GM23338 (cell line): ENCODE measurements at regions not wholly inside any gene's neighbourhood (a gene's known extent, or its start where the extent isn't known, plus 50 kb on each side); places are given as distances from the start of the nearest gene placed in this dataset. TPM values are rescaled to one million over a fixed set of nuclear protein-coding genes. Genes with fewer than 3 reads are reported as not detected.

Source experiments
- CREB1 ChIP-seq: fragments of 250-450 bp; sonication (Bioruptor Pico); IDR thresholded peaks from 2 replicates; pipeline ENCODE4 v1.5.0; 2020; ENCODE audit warnings: low read depth, mild to moderate bottlenecking, moderate library complexity
- CTCF ChIP-seq, 2 experiments: fragments of 200-600 bp in 1 of 2; sonication (generic) in 1 of 2; conservative IDR thresholded peaks; 2 replicates each; pipeline versions ENCODE4 v1.5.1 to v1.6.1; 2016 to 2017; ENCODE audit warnings: antibody characterized with exemption in 2 of 2, low read depth in 2 of 2, mild to moderate bottlenecking in 2 of 2, moderate library complexity in 1 of 2
- ETS1 ChIP-seq: IDR thresholded peaks from 2 replicates; pipeline ENCODE4 v1.6.1; 2016; ENCODE audit warnings: antibody characterized with exemption
- EZH2 ChIP-seq: fragments of 200-600 bp; sonication (generic); IDR thresholded peaks from one replicate; pipeline ENCODE4 v1.8.0; 2017; ENCODE audit warnings: antibody characterized with exemption, mild to moderate bottlenecking, low read depth; ENCODE audit not compliant: unreplicated experiment
- JUNB ChIP-seq: IDR thresholded peaks from one replicate; pipeline ENCODE4 v1.6.1; 2016; ENCODE audit warnings: antibody characterized with exemption; ENCODE audit not compliant: unreplicated experiment
- POLR2AphosphoS5 ChIP-seq: IDR thresholded peaks from 2 replicates; pipeline ENCODE4 v1.6.1; 2016; ENCODE audit warnings: antibody characterized with exemption, low read depth
- STAT1 ChIP-seq: IDR thresholded peaks from one replicate; pipeline ENCODE4 v1.6.1; 2016; ENCODE audit warnings: antibody characterized with exemption; ENCODE audit not compliant: unreplicated experiment
- ZNF114 ChIP-seq: fragments of 250-450 bp; sonication (Bioruptor Pico); IDR thresholded peaks from 2 replicates; pipeline ENCODE4 v1.5.0; 2020; ENCODE audit warnings: mild to moderate bottlenecking, moderate library complexity
- ZNF331 ChIP-seq: fragments of 250-450 bp; sonication (Bioruptor Pico); IDR thresholded peaks from 2 replicates; pipeline ENCODE4 v1.5.0; 2020; ENCODE audit warnings: low read depth, mild to moderate bottlenecking, moderate library complexity
- small RNA-seq: library from RNA; depleted of rRNA; stranded (forward); fragments of <200 nt; gene quantifications from one replicate; pipeline ENCODE3, GENCODE V24; 2014; ENCODE audit warnings: low replicate concordance

GRCh38 chr5:24703934-24704333, 59.2 kb upstream of the CDH10 start (continued):
- no peak for TF ChIP-seq ETS1
- no peak for TF ChIP-seq POLR2AphosphoS5
- TF ChIP-seq CTCF (conservative IDR thresholded peaks at IDR 0.05; ENCODE audit: low read depth in 2 of 2) = no peak
- no peak for TF ChIP-seq STAT1
- TF ChIP-seq JUNB = no peak
- no peak for TF ChIP-seq EZH2
- no peak for TF ChIP-seq ZNF331 (CRISPR knock-in tag)
- no peak for TF ChIP-seq ZNF114
- TF ChIP-seq CREB1 (CRISPR knock-in tag) = no peak

Small RNA genes in the stretch of these regions (small RNA-seq; reads per million reads assigned to genes)
- gene AC022140.2 (not detected), gene AC106754.2 (not detected), gene BTG4P1 (not detected), gene RF00019 (not detected), gene RF00070 (not detected), gene RNU6-374P (not detected)
